ENCODE measurements at regions not wholly inside any gene's neighbourhood (a gene's known extent, or its start where the extent isn't known, plus 50 kb on each side); places are given as distances from the start of the nearest gene placed in this dataset.
"Not testable (repeated sequence)": the region's sequence is repeated elsewhere in the genome, so short reads cannot be mapped to it uniquely, and the experiment has no call there.

- no peak for DNase-seq (ENCODE audit: low spot score in 2 of 2)
- WGBS, 2 donors, result 65 to 79% methylated on average over 3 of the region's 3 CpGs
- intact Hi-C loops (cut with DNase I; ENCODE audit: low total_unique reads), result no loop called here
- H3K4me3 ChIP-seq (ENCODE audit: low read depth, poor library complexity, severe bottlenecking), result no peak overlapping the region
- no peak for TF ChIP-seq CTCF (IDR thresholded peaks at IDR 0.05)
- no peak for TF ChIP-seq POLR2A (IDR thresholded peaks at IDR 0.05)
Measured at GRCh38 chr9:30075451-30076199, 2308.8 kb upstream of the ACO1 start.

- DNase-seq (ENCODE audit: low spot score in 2 of 2), result no peak
- intact Hi-C loops (cut with DNase I; ENCODE audit: low total_unique reads), result no loop called here
- 79 to 81% methylated on average over 2 of the region's 2 CpGs for WGBS, 2 donors
- no peak for TF ChIP-seq CTCF (IDR thresholded peaks at IDR 0.05)
- no peak for TF ChIP-seq POLR2A (IDR thresholded peaks at IDR 0.05)
- no peak overlapping the region for H3K4me3 ChIP-seq (ENCODE audit: low read depth, poor library complexity, severe bottlenecking)
Measured at GRCh38 chr9:30078195-30078594, 2306.2 kb upstream of the ACO1 start.

GRCh38 chr9:30089428-30089827 is 2295.0 kb upstream of the ACO1 start:
- H3K4me3 ChIP-seq (ENCODE audit: low read depth, poor library complexity, severe bottlenecking), result no peak overlapping the region
- TF ChIP-seq CTCF (IDR thresholded peaks at IDR 0.05) (no peak), POLR2A (IDR thresholded peaks at IDR 0.05) (no peak)
- no peak for DNase-seq (ENCODE audit: low spot score in 2 of 2)
- intact Hi-C loops (cut with DNase I; ENCODE audit: low total_unique reads), result no loop called here
- WGBS, 2 donors, result 86 to 92% methylated on average over 5 of the region's 5 CpGs

GRCh38 chr9:30103647-30104394 is 2280.6 kb upstream of the ACO1 start:
- intact Hi-C loops (cut with DNase I; ENCODE audit: low total_unique reads), result no loop called here
- no peak for DNase-seq (ENCODE audit: low spot score in 2 of 2)
- TF ChIP-seq POLR2A (IDR thresholded peaks at IDR 0.05) (no peak), CTCF (IDR thresholded peaks at IDR 0.05) (no peak)
- 71 to 76% methylated on average over 2 of the region's 2 CpGs for WGBS, 2 donors
- H3K4me3 ChIP-seq (ENCODE audit: low read depth, poor library complexity, severe bottlenecking), result no peak overlapping the region

GRCh38 chr9:30107134-30107533 is 2277.3 kb upstream of the ACO1 start:
- intact Hi-C loops (cut with DNase I; ENCODE audit: low total_unique reads); H3K4me3 ChIP-seq (ENCODE audit: low read depth, poor library complexity, severe bottlenecking); DNase-seq (ENCODE audit: low spot score in 2 of 2): not testable (repeated sequence)
- 89 to 91% methylated on average over 8 of the region's 8 CpGs for WGBS, 2 donors

GRCh38 chr9:30116673-30117217 is 2267.7 kb upstream of the ACO1 start:
- TF ChIP-seq CTCF (IDR thresholded peaks at IDR 0.05), result no peak
- TF ChIP-seq POLR2A (IDR thresholded peaks at IDR 0.05), result no peak
- no peak for DNase-seq (ENCODE audit: low spot score in 2 of 2)
- no peak overlapping the region for H3K4me3 ChIP-seq (ENCODE audit: low read depth, poor library complexity, severe bottlenecking)
- intact Hi-C loops (cut with DNase I; ENCODE audit: low total_unique reads), result no loop called here
- 72 to 76% methylated on average over 3 of the region's 3 CpGs for WGBS, 2 donors

Data from lower leg skin (tissue), 4 donors.